Activated CD8-positive, alpha-beta memory T cell treated with anti-CD3 and anti-CD28 coated beads, Interleukin-2, amount 10 ng/mL, durations not matched to agents 7 days and 5 days (primary cell): ENCODE measurements at regions not wholly inside any gene's neighbourhood (a gene's known extent, or its start where the extent isn't known, plus 50 kb on each side); places are given as distances from the start of the nearest gene placed in this dataset.

Experiments
- ATAC-seq: fragments of 150-1000 bp; cut with Tn5 transposase; one replicate; pipeline ENCODE4 v1.10.0; 2021; ENCODE audit warnings: moderate library complexity
- CTCF ChIA-PET: fragments of 350-600 bp; sonication (Branson Sonifier 250); formaldehyde crosslinking; loops from one replicate; lab custom pipeline; 2021; ENCODE audit warnings: antibody characterized with exemption; lab: Charles Lee
- DNase-seq: peaks from one replicate; pipeline ENCODE4 v3.0.0-alpha.2; 2020
- H3K27ac Mint-ChIP-seq: one replicate; pipeline ENCODE4 v1.8.0; 2021; ENCODE audit warnings: mild to moderate bottlenecking, mixed read lengths
- H3K27me3 Mint-ChIP-seq: one replicate; pipeline ENCODE4 v1.8.0; 2021; ENCODE audit warnings: mixed read lengths
- H3K36me3 Mint-ChIP-seq: one replicate; pipeline ENCODE4 v1.8.0; 2021; ENCODE audit warnings: mild to moderate bottlenecking, mixed read lengths
- H3K4me1 Mint-ChIP-seq: one replicate; pipeline ENCODE4 v1.8.0; 2021; ENCODE audit warnings: mixed read lengths
- H3K4me3 Mint-ChIP-seq: one replicate; pipeline ENCODE4 v1.8.0; 2021; ENCODE audit warnings: mild to moderate bottlenecking, moderate library complexity, mixed read lengths
- H3K9me3 Mint-ChIP-seq: one replicate; pipeline ENCODE4 v1.8.0; 2022; ENCODE audit warnings: low read depth, mixed read lengths

- ATAC-seq (no peak), DNase-seq (no peak)
- peaks cover 5% of the 10 kb centered on the region for H3K27me3 Mint-ChIP-seq
- peaks cover 2% of the 10 kb centered on the region for H3K36me3 Mint-ChIP-seq
- no peaks in the 10 kb centered on the region for H3K4me1 Mint-ChIP-seq
- CTCF ChIA-PET = no interaction called here
- H3K27ac Mint-ChIP-seq = no peak overlapping the region
- H3K9me3 Mint-ChIP-seq = peaks cover 3% of the 10 kb centered on the region
- no peak overlapping the region for H3K4me3 Mint-ChIP-seq
Observed at GRCh38 chr12:94042321-94042720, 106.1 kb upstream of the PLXNC1 start.

DNA sequence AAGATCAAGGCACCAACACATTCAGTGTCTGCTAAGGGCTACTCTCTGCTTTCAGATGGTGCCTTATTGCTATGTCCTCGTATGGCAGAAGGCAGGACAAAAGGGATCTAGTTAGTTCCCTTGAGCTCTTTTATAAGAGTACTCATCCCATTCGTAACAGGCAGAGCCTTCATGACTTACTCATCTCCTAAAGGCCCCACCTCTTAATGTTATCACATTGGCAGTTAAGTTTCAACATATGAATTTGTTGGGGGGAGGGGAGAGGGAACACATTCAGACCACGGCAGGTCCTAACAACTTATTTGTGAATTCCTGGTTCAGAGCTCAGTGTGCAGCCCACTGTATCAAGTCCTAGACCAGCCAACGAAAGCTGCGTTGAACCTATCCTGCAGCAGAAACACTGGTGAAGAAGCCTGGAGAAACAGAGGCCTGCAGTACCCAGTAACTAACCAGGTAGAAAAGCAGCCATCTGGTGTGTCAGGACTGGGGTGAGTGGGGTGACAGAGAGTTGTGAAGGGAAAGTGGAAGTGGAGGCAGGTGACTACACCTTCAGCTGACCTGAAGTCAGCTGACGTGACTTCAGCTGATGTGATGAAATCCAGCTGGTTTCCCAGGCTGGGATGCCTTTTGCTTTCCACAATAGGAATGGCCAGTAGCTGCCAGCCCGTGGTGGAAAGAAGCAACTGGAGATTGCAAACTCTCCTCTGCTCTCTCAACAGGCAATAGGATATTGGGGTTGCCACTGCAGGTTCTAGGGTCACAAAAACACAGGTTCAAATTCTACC lies 101.6 kb upstream of the PLXNC1 start:
- peaks cover 13% of the 10 kb centered on the region for H3K27me3 Mint-ChIP-seq

GRCh38 chr12:94047781-94048567 lies 100.4 kb upstream of the PLXNC1 start:
- peaks cover 2% of the 10 kb centered on the region for H3K36me3 Mint-ChIP-seq
- no peaks in the 10 kb centered on the region for H3K4me1 Mint-ChIP-seq
- CTCF ChIA-PET = interaction anchor here (0.8 kb wide), 1 partner anchor 1242 kb away, joined by 3 read pairs; no protein-coding TSS in a partner anchor
- DNase-seq (no peak), ATAC-seq (no peak)
- H3K27ac Mint-ChIP-seq = no peak overlapping the region
- H3K9me3 Mint-ChIP-seq = no peaks in the 10 kb centered on the region
- peaks cover 13% of the 10 kb centered on the region for H3K27me3 Mint-ChIP-seq
- no peak overlapping the region for H3K4me3 Mint-ChIP-seq

More for the DNA sequence above, 101.6 kb upstream of the PLXNC1 start:
- Mint-ChIP-seq H3K9me3 (no peaks in the 10 kb centered on the region), H3K4me1 (no peaks in the 10 kb centered on the region), H3K36me3 (peaks cover 2% of the 10 kb centered on the region), H3K27ac (no peak overlapping the region), H3K4me3 (no peak overlapping the region)
- DNase-seq (no peak), ATAC-seq (no peak)
- CTCF ChIA-PET = no interaction called here

- Mint-ChIP-seq H3K36me3 (peaks cover 2% of the 10 kb centered on the region), H3K4me1 (no peaks in the 10 kb centered on the region), H3K27ac (no peak overlapping the region), H3K4me3 (no peak overlapping the region), H3K9me3 (no peaks in the 10 kb centered on the region), H3K27me3 (peaks cover 13% of the 10 kb centered on the region)
- CTCF ChIA-PET = interaction anchor here (0.8 kb wide), 1 partner anchor 1242 kb away, joined by 3 read pairs; no protein-coding TSS in a partner anchor
- no peak for ATAC-seq
- no peak for DNase-seq
Observed at GRCh38 chr12:94048757-94049156, 99.6 kb upstream of the PLXNC1 start.

- no peaks in the 10 kb centered on the region for H3K9me3 Mint-ChIP-seq
- no peak for ATAC-seq
- H3K27ac Mint-ChIP-seq = no peak overlapping the region
- no peaks in the 10 kb centered on the region for H3K4me1 Mint-ChIP-seq
- DNase-seq = no peak
- H3K36me3 Mint-ChIP-seq = peaks cover 2% of the 10 kb centered on the region
- no peak overlapping the region for H3K4me3 Mint-ChIP-seq
- peaks cover 13% of the 10 kb centered on the region for H3K27me3 Mint-ChIP-seq
- CTCF ChIA-PET = no interaction called here
Observed at GRCh38 chr12:94049718-94050117, 98.7 kb upstream of the PLXNC1 start.

DNA sequence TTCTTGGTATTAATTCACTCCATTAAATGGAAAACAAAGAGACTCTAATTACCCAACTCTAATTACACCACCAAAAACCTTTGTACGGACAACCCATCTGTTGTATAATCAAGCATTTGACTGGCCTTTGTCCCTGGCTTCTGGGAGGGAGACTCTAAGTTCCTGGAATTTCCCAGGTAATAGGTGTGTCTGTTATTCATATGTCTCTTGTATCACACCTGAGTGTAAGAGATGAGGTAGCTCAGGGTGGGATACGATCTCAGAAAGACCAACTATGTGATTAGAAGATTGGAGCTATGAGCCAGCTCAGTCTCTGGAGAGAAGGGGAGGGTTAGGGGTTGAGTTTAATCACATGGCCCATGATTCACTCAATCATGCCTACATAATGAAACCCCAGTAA lies 94.7 kb upstream of the PLXNC1 start:
- no peak overlapping the region for H3K27ac Mint-ChIP-seq
- H3K27me3 Mint-ChIP-seq = peaks cover 17% of the 10 kb centered on the region
- DNase-seq (no peak), ATAC-seq (no peak)
- no peaks in the 10 kb centered on the region for H3K4me1 Mint-ChIP-seq
- H3K9me3 Mint-ChIP-seq = no peaks in the 10 kb centered on the region
- CTCF ChIA-PET = no interaction called here
- peaks cover 2% of the 10 kb centered on the region for H3K36me3 Mint-ChIP-seq
- H3K4me3 Mint-ChIP-seq = no peak overlapping the region

- no peaks in the 10 kb centered on the region for H3K9me3 Mint-ChIP-seq
- ATAC-seq = no peak
- no peaks in the 10 kb centered on the region for H3K4me1 Mint-ChIP-seq
- CTCF ChIA-PET = no interaction called here
- no peak overlapping the region for H3K27ac Mint-ChIP-seq
- no peak overlapping the region for H3K4me3 Mint-ChIP-seq
- no peaks in the 10 kb centered on the region for H3K36me3 Mint-ChIP-seq
- H3K27me3 Mint-ChIP-seq = peaks cover 9% of the 10 kb centered on the region
- no peak for DNase-seq
Observed at GRCh38 chr12:94055528-94055927, 92.8 kb upstream of the PLXNC1 start.

DNA sequence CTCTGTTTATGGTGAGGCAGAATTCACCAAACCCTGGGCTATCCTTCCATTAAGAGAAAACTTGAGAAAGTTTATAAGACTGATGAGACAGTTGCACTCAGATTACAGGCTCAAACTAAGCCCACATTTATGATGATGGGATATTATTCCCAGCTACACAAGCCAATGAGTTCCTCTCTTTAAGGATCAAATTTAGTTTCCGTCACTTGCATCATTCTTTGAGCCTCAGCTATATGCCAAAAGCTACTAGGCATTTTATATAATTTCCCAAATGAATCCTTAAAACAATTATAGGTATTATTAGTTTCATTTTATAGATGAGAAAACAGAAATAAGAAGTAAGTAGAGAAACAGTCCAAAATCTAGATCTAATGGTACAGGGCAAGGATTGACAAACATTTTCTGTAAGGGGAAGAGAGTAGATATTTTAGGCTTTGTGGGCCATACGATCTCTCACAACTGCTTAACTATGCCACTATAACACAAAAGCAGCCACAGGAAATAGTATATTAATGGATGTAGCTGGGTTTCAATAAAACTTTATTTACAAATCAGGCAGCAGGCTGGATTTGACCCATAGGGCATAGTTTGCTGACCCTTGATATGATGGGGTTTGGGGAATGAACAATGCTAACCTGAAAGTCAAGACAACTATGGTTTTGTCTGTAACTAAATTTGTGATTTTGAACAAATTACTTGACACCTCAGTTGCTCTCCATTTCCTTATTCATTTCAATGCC lies 91.8 kb upstream of the PLXNC1 start:
- CTCF ChIA-PET = no interaction called here
- Mint-ChIP-seq H3K27ac (no peak overlapping the region), H3K36me3 (no peaks in the 10 kb centered on the region), H3K27me3 (peaks cover 9% of the 10 kb centered on the region), H3K9me3 (no peaks in the 10 kb centered on the region), H3K4me3 (no peak overlapping the region), H3K4me1 (no peaks in the 10 kb centered on the region)
- ATAC-seq (no peak), DNase-seq (no peak)

DNA sequence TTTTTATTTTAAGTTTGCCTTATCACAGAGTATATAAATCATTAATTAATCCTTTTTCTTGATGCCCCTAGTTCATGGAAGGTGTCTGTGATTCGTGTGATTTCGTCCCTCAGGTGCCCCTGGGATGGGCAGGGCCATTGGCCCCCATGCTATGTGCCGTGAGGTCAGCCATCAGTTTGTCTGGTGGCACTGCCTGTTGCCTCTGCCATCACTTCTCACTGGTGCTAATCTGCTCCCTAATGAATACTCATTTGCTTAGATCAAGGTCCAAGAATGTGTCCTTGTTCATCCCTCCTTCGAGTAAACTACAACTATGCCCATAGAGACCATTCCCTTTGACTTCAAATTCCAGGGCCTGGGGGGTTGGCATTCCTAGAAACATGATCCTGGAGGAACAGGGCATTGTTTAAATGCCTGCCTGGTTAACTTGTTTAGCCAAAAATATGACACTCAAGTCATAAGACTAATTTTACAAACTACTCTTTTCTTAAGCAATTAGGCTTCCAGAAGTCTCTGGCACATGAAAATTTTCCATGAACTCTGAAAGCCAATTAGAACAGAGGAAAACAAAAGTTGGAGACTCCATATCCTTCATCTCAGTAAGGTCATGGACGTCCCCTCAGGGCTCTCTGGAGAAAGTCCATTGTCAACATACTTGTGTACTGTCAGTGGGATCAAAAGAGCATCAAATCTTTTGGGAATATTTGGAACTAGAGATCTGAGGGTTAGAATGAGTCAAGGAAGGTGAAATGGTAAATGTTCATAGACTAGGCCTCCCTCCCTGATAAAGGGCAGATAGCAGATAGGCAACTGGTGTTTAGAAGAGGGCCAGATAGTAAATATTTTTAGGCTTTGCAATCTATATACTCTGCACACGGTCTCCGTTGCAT lies 90.9 kb upstream of the PLXNC1 start:
- CTCF ChIA-PET = no interaction called here
- no peaks in the 10 kb centered on the region for H3K4me1 Mint-ChIP-seq
- peaks cover 9% of the 10 kb centered on the region for H3K27me3 Mint-ChIP-seq
- no peaks in the 10 kb centered on the region for H3K9me3 Mint-ChIP-seq
- ATAC-seq (no peak), DNase-seq (no peak)
- H3K4me3 Mint-ChIP-seq = no peak overlapping the region
- no peaks in the 10 kb centered on the region for H3K36me3 Mint-ChIP-seq
- H3K27ac Mint-ChIP-seq = no peak overlapping the region

DNA sequence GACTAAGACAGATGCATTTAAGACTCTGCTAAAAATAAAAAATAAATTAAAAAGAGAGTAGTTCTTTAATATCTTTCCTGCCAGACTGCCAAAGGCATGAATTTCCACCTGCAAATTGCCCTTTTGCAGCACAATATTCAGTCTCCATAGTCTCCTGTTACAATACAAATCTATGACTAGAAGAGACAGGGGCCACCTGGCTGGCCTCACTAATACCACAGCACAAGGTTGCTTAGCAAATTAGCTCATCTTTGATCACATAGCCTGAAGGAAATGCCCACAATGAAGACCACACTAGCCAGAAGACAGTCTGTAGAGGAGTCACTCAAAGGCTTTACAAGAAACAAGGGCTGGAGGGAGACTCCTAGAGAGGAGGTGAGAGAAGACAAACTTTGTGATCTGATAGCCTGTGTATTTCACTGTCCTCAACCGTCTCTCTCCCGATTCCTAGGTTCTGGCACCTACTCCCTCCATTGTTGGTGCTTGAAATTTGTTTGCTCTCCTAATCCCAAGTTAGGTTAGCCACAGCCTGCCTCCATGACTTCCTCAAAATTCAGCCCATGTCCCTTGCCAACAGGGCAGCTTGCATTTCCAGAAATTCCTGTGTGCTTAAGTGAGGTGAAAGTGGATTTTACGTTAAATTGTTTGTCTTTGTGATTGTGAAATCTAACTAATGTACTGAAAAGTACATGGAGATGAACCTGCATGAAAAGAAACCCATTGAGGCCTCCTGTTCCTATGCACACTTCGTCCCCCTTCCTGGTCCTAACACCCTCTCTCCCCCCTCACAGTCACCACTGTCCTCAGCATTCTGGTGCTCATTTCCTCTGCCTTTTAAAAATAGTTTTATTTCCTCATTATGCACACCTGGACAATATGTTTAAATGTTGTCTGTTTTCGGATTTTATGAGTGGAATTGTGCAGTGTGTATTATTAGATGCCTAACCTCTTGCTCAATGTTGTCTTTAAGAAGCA lies 88.7 kb upstream of the PLXNC1 start:
- Mint-ChIP-seq H3K27me3 (peaks cover 9% of the 10 kb centered on the region), H3K4me1 (no peaks in the 10 kb centered on the region), H3K9me3 (no peaks in the 10 kb centered on the region), H3K27ac (no peak overlapping the region), H3K36me3 (no peaks in the 10 kb centered on the region), H3K4me3 (no peak overlapping the region)
- CTCF ChIA-PET = no interaction called here
- DNase-seq (no peak), ATAC-seq (no peak)

DNA sequence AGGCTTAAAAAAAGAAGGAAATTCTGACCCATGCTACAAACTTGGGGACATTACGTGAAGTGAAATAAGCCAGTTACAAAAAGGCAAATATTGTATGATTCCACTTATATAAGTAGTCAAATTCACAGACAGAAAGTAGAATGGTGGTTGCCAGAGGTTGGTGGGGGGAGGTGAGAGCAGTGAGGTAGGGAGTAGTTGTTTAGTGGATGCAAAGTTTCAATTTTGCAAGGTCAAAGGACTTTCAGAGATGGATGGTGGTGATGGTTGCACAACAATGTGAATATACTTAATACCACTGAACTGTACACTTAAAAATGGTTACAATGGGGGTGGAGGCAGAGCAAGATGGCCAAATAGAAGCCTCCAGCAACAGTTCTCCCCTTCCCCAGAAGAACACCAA lies 86.2 kb upstream of the PLXNC1 start:
- no peaks in the 10 kb centered on the region for H3K9me3 Mint-ChIP-seq
- CTCF ChIA-PET = no interaction called here
- H3K4me1 Mint-ChIP-seq = no peaks in the 10 kb centered on the region
- DNase-seq (no peak), ATAC-seq (no peak)
- H3K27me3 Mint-ChIP-seq = peaks cover 10% of the 10 kb centered on the region
- no peak overlapping the region for H3K4me3 Mint-ChIP-seq
- no peaks in the 10 kb centered on the region for H3K36me3 Mint-ChIP-seq
- no peak overlapping the region for H3K27ac Mint-ChIP-seq
